ENCODE measurements at regions not wholly inside any gene's neighbourhood (a gene's known extent, or its start where the extent isn't known, plus 50 kb on each side); places are given as distances from the start of the nearest gene placed in this dataset.

DNA sequence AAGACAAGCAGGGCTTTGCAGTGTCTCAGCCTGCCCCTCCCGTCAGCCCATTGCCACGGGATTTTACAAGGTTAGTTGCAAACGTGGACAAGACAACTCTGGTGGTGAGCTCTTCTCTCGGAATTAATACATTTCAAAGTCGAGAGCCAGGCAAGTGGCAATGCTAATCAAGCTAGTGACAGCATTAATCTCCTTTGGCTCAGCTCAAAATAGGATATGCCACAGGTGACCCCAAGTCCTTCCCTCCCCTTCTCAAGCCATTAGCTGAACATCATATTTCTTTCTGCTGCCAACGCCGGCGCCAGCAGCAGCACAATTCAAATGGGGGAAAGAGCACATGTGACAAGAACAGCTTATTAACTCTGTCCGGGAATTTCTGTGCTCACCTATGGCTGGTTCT, 190.1 kb downstream of the ATPSCKMT start:
- intact Hi-C loops (cut with micrococcal nuclease) (no loop called here), dilution Hi-C loops (cut with HindIII; ENCODE audit: low sequenced_read_pairs, unreplicated experiment) (no loop called here), in situ Hi-C loops (cut with MboI; ENCODE audit: low sequenced_read_pairs) (no loop called here)
- ATAC-seq (ENCODE audit: low read depth), result no peak
- BruUV-seq (replicated peaks), result no TSS peak
- Histone ChIP-seq H4K8ac (ENCODE audit: low read depth in 2 of 2, low read length in 2 of 2) (no peak overlapping the region), H2AK5ac (ENCODE audit: low read depth, low read length) (no peak overlapping the region), H2BK20ac (ENCODE audit: low read depth, low read length) (no peak overlapping the region), H3K36me3 (ENCODE audit: control insufficient read depth, insufficient read depth, low read length) (no peaks in the 10 kb centered on the region), H3K18ac (ENCODE audit: low read depth, low read length) (no peak overlapping the region), H3K9me1 (ENCODE audit: insufficient read depth, low read length) (no peaks in the 10 kb centered on the region), H3K9ac (ENCODE audit: low read depth, low read length) (no peak overlapping the region), H4K91ac (ENCODE audit: insufficient read depth, low read depth, low read length) (no peak overlapping the region), H2BK120ac (ENCODE audit: low read depth, low read length) (no peak overlapping the region), H2AK9ac (replicated peaks; ENCODE audit: low read depth, low read length, poor library complexity) (no peak overlapping the region), H3K4me3 (ENCODE audit: insufficient read depth, low read depth, low read length) (no peak overlapping the region), H3K27ac (ENCODE audit: insufficient read depth, low read length) (no peak overlapping the region), H2BK15ac (ENCODE audit: low read depth, low read length) (no peak overlapping the region), H3K79me1 (ENCODE audit: low read depth in 1 of 2, low read length in 2 of 2) (no peaks in the 10 kb centered on the region), H2AFZ (replicated peaks; ENCODE audit: low read length, poor library complexity) (no peak overlapping the region), H3K4ac (ENCODE audit: low read depth, low read length) (no peak overlapping the region), H3K23ac (ENCODE audit: low read depth, low read length) (no peak overlapping the region), H4K5ac (ENCODE audit: low read depth, low read length) (no peak overlapping the region), H4K20me1 (ENCODE audit: insufficient read depth, low read length) (no peaks in the 10 kb centered on the region), H3K4me1 (ENCODE audit: control insufficient read depth, insufficient read depth, low read length) (no peaks in the 10 kb centered on the region), H3K56ac (ENCODE audit: extremely low read depth, insufficient read depth, low read length) (no peak overlapping the region), H3K9me3 (ENCODE audit: control insufficient read depth, insufficient read depth, low read length) (no peaks in the 10 kb centered on the region), H3K27me3 (ENCODE audit: control insufficient read depth, insufficient read depth, low read length) (peaks cover 26% of the 10 kb centered on the region), H3K4me2 (ENCODE audit: low read depth, low read length) (no peak overlapping the region), H2BK5ac (ENCODE audit: low read depth, low read length, poor library complexity, severe bottlenecking) (no peak overlapping the region), H3K14ac (replicated peaks; ENCODE audit: low read depth, low read length) (no peak overlapping the region)
- TF ChIP-seq, protein P1, sequence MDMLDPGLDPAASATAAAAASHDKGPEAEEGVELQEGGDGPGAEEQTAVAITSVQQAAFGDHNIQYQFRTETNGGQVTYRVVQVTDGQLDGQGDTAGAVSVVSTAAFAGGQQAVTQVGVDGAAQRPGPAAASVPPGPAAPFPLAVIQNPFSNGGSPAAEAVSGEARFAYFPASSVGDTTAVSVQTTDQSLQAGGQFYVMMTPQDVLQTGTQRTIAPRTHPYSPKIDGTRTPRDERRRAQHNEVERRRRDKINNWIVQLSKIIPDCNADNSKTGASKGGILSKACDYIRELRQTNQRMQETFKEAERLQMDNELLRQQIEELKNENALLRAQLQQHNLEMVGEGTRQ (IDR thresholded peaks at IDR 0.05; ENCODE audit: low read depth, low read length), result no peak
- TF ChIP-seq NFE2L2 (IDR thresholded peaks at IDR 0.05; ENCODE audit: low read depth, low read length) (no peak), CHD1 (IDR thresholded peaks at IDR 0.05; ENCODE audit: low read depth, low read length) (no peak), BHLHE40 (IDR thresholded peaks at IDR 0.05; ENCODE audit: low read depth, low read length) (no peak), RAD21 (IDR thresholded peaks at IDR 0.05; ENCODE audit: low read length) (no peak), MXI1 (IDR thresholded peaks at IDR 0.05; ENCODE audit: borderline replicate concordance, low read depth, low read length) (no peak), MAZ (IDR thresholded peaks at IDR 0.05; ENCODE audit: borderline replicate concordance, low read depth, low read length) (no peak), CEBPB (IDR thresholded peaks at IDR 0.05; ENCODE audit: low read depth, low read length) (no peak), RFX5 (IDR thresholded peaks at IDR 0.05; ENCODE audit: low read depth, low read length) (no peak), RCOR1 (IDR thresholded peaks at IDR 0.05; ENCODE audit: insufficient replicate concordance, low read length) (no peak), POLR2A (IDR thresholded peaks at IDR 0.05; ENCODE audit: low read depth, low read length) (no peak), FOS (IDR thresholded peaks at IDR 0.05; ENCODE audit: low read depth, low read length) (no peak), MAFK (IDR thresholded peaks at IDR 0.05; ENCODE audit: low read depth, low read length) (no peak), SMC3 (IDR thresholded peaks at IDR 0.05; ENCODE audit: low read depth, low read length) (no peak)
- TF ChIP-seq, protein P2, sequence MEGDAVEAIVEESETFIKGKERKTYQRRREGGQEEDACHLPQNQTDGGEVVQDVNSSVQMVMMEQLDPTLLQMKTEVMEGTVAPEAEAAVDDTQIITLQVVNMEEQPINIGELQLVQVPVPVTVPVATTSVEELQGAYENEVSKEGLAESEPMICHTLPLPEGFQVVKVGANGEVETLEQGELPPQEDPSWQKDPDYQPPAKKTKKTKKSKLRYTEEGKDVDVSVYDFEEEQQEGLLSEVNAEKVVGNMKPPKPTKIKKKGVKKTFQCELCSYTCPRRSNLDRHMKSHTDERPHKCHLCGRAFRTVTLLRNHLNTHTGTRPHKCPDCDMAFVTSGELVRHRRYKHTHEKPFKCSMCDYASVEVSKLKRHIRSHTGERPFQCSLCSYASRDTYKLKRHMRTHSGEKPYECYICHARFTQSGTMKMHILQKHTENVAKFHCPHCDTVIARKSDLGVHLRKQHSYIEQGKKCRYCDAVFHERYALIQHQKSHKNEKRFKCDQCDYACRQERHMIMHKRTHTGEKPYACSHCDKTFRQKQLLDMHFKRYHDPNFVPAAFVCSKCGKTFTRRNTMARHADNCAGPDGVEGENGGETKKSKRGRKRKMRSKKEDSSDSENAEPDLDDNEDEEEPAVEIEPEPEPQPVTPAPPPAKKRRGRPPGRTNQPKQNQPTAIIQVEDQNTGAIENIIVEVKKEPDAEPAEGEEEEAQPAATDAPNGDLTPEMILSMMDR (conservative IDR thresholded peaks at IDR 0.05; ENCODE audit: low read depth, low read length), result no peak
- TF ChIP-seq, protein P3, sequence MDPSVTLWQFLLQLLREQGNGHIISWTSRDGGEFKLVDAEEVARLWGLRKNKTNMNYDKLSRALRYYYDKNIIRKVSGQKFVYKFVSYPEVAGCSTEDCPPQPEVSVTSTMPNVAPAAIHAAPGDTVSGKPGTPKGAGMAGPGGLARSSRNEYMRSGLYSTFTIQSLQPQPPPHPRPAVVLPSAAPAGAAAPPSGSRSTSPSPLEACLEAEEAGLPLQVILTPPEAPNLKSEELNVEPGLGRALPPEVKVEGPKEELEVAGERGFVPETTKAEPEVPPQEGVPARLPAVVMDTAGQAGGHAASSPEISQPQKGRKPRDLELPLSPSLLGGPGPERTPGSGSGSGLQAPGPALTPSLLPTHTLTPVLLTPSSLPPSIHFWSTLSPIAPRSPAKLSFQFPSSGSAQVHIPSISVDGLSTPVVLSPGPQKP (IDR thresholded peaks at IDR 0.05; ENCODE audit: borderline replicate concordance, low read depth, low read length), result no peak
- ChIA-PET CTCF (no interaction called here), POLR2A (ENCODE audit: unreplicated experiment) (no interaction called here)
- WGBS, 2 experiments (ENCODE audit: extremely low coverage in 2 of 2, insufficient read length in 1 of 2), result 62% methylated on average over 4 of the region's 9 CpGs; no CpG with 5 or more reads in 1 of the 2 experiments
- no peak for DNase-seq

All from IMR-90 (cell line).